ENCODE measurements at regions not wholly inside any gene's neighbourhood (a gene's known extent, or its start where the extent isn't known, plus 50 kb on each side); places are given as distances from the start of the nearest gene placed in this dataset.

- WGBS (ENCODE audit: low lambda C conversion rate, missing lambda C conversion rate) = 69% methylated on average over 3 of the region's 3 CpGs
- no peak for DNase-seq (ENCODE audit: low spot score)
- Histone ChIP-seq H3K27ac (no peak overlapping the region), H3K36me3 (replicated peaks; ENCODE audit: insufficient read depth, low read depth) (no peaks in the 10 kb centered on the region), H3K9me3 (ENCODE audit: low read depth) (no peaks in the 10 kb centered on the region), H3K4me2 (no peak overlapping the region), H3K79me2 (no peaks in the 10 kb centered on the region), H3K4me1 (ENCODE audit: insufficient read depth) (no peaks in the 10 kb centered on the region), H2AFZ (no peak overlapping the region), H3K9me2 (replicated peaks; ENCODE audit: insufficient read depth) (no peaks in the 10 kb centered on the region), H3K27me3 (no peaks in the 10 kb centered on the region), H4K20me1 (ENCODE audit: insufficient read depth, poor library complexity, severe bottlenecking) (no peaks in the 10 kb centered on the region), H3K4me3 (no peak overlapping the region)
- no peak for TF ChIP-seq CTCF (IDR thresholded peaks at IDR 0.05; ENCODE audit: poor library complexity)
- TF ChIP-seq EZH2 (IDR thresholded peaks at IDR 0.05; ENCODE audit: borderline replicate concordance) = no peak
- no peak for TF ChIP-seq EZH2phosphoT487 (IDR thresholded peaks at IDR 0.05; ENCODE audit: low read depth, severe bottlenecking, unreplicated experiment)
Measured at GRCh38 chr16:62280506-62280905, 244.3 kb upstream of the CDH8 start.

GRCh38 chr16:62277942-62278341 is 241.7 kb upstream of the CDH8 start:
- Histone ChIP-seq H3K36me3 (replicated peaks; ENCODE audit: insufficient read depth, low read depth) (no peaks in the 10 kb centered on the region), H3K27ac (no peak overlapping the region), H3K4me1 (ENCODE audit: insufficient read depth) (no peaks in the 10 kb centered on the region), H3K4me3 (no peak overlapping the region), H4K20me1 (ENCODE audit: insufficient read depth, poor library complexity, severe bottlenecking) (no peaks in the 10 kb centered on the region), H3K4me2 (no peak overlapping the region), H2AFZ (no peak overlapping the region), H3K79me2 (no peaks in the 10 kb centered on the region), H3K9me3 (ENCODE audit: low read depth) (no peaks in the 10 kb centered on the region), H3K9me2 (replicated peaks; ENCODE audit: insufficient read depth) (no peaks in the 10 kb centered on the region), H3K27me3 (no peaks in the 10 kb centered on the region)
- TF ChIP-seq EZH2phosphoT487 (IDR thresholded peaks at IDR 0.05; ENCODE audit: low read depth, severe bottlenecking, unreplicated experiment) = no peak
- no peak for TF ChIP-seq EZH2 (IDR thresholded peaks at IDR 0.05; ENCODE audit: borderline replicate concordance)
- no peak for TF ChIP-seq CTCF (IDR thresholded peaks at IDR 0.05; ENCODE audit: poor library complexity)
- DNase-seq (ENCODE audit: low spot score) = no peak
- WGBS (ENCODE audit: low lambda C conversion rate, missing lambda C conversion rate) = 82% methylated on average over 2 of the region's 2 CpGs

- Histone ChIP-seq H3K4me3 (no peak overlapping the region), H3K9me2 (replicated peaks; ENCODE audit: insufficient read depth) (no peaks in the 10 kb centered on the region)
- 82% methylated on average over 7 of the region's 7 CpGs for WGBS (ENCODE audit: low lambda C conversion rate, missing lambda C conversion rate)
Measured at GRCh38 chr16:62276637-62277036, 240.4 kb upstream of the CDH8 start.

More at GRCh38 chr16:62276637-62277036, 240.4 kb upstream of the CDH8 start:
- TF ChIP-seq EZH2phosphoT487 (IDR thresholded peaks at IDR 0.05; ENCODE audit: low read depth, severe bottlenecking, unreplicated experiment) (no peak), EZH2 (IDR thresholded peaks at IDR 0.05; ENCODE audit: borderline replicate concordance) (no peak), CTCF (IDR thresholded peaks at IDR 0.05; ENCODE audit: poor library complexity) (no peak)
- no peak overlapping the region for H3K27ac ChIP-seq
- H3K36me3 ChIP-seq (replicated peaks; ENCODE audit: insufficient read depth, low read depth) = no peaks in the 10 kb centered on the region
- no peaks in the 10 kb centered on the region for H3K27me3 ChIP-seq
- H3K4me2 ChIP-seq = no peak overlapping the region
- H3K4me1 ChIP-seq (ENCODE audit: insufficient read depth) = no peaks in the 10 kb centered on the region
- no peak overlapping the region for H2AFZ ChIP-seq
- no peaks in the 10 kb centered on the region for H3K9me3 ChIP-seq (ENCODE audit: low read depth)
- no peaks in the 10 kb centered on the region for H3K79me2 ChIP-seq
- H4K20me1 ChIP-seq (ENCODE audit: insufficient read depth, poor library complexity, severe bottlenecking) = no peaks in the 10 kb centered on the region
- DNase-seq (ENCODE audit: low spot score) = no peak
